ENCODE measurements at regions not wholly inside any gene's neighbourhood (a gene's known extent, or its start where the extent isn't known, plus 50 kb on each side); places are given as distances from the start of the nearest gene placed in this dataset.

DNA sequence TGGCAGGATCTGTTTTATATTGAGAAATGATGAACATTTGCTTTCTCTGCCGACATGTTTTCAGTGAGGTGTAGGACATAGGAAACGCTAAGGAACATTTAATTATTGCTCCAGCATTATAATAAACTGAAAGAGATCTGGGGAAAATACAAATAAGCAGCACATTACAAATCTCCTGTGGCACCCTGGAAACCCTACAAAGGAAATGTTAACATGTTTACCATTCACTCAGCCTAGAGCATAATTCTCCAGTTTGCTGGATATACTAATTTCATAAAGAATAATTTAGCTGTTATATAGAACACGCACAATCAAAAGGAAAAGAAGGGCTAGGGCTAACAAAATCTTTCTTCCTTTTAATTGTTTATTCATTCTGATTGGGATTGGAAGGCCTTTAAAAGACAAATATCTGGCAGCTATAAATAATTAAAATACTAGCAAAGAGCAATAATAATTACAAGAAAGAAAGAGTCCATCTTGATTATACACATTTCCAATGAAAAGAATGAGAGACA lies 299.4 kb downstream of the CRPPA start:
- TF ChIP-seq, protein P1, sequence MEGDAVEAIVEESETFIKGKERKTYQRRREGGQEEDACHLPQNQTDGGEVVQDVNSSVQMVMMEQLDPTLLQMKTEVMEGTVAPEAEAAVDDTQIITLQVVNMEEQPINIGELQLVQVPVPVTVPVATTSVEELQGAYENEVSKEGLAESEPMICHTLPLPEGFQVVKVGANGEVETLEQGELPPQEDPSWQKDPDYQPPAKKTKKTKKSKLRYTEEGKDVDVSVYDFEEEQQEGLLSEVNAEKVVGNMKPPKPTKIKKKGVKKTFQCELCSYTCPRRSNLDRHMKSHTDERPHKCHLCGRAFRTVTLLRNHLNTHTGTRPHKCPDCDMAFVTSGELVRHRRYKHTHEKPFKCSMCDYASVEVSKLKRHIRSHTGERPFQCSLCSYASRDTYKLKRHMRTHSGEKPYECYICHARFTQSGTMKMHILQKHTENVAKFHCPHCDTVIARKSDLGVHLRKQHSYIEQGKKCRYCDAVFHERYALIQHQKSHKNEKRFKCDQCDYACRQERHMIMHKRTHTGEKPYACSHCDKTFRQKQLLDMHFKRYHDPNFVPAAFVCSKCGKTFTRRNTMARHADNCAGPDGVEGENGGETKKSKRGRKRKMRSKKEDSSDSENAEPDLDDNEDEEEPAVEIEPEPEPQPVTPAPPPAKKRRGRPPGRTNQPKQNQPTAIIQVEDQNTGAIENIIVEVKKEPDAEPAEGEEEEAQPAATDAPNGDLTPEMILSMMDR (IDR thresholded peaks at IDR 0.05 in 4 of 5, conservative IDR thresholded peaks at IDR 0.05 in 1 of 5), result no peak
- no peak for TF ChIP-seq POLR2A (IDR thresholded peaks at IDR 0.05)
